ENCODE measurements at regions not wholly inside any gene's neighbourhood (a gene's known extent, or its start where the extent isn't known, plus 50 kb on each side); places are given as distances from the start of the nearest gene placed in this dataset.

DNA sequence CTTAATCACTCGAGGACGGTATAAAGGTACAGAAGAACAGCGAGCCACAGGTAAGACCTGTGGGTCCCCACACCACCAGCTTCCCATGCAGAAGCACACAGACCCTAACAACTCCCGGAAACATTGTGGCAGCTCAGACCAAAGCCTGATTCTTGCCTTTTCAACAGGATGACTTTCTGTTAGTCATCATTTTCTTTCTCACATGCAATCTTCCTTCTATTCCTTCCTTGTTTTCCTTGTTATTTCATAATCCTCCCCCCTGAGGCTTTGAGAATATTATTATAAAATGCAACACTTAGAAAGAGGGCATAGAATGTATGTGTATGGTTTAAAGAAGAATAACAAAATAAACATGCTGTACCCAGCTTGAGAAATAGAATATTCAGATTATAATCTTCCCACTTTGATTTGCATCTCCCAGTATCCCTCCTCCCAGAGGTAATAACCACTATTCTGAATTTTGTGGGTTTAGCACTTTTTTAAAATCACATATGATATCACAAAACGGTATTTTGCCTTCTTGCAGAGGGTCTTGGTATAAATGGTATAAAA, 100.9 kb downstream of the FHDC1 start:
- TF ChIP-seq EZH2 (IDR thresholded peaks at IDR 0.05; ENCODE audit: low read length, missing control alignments) = no peak
- TF ChIP-seq, protein P1, sequence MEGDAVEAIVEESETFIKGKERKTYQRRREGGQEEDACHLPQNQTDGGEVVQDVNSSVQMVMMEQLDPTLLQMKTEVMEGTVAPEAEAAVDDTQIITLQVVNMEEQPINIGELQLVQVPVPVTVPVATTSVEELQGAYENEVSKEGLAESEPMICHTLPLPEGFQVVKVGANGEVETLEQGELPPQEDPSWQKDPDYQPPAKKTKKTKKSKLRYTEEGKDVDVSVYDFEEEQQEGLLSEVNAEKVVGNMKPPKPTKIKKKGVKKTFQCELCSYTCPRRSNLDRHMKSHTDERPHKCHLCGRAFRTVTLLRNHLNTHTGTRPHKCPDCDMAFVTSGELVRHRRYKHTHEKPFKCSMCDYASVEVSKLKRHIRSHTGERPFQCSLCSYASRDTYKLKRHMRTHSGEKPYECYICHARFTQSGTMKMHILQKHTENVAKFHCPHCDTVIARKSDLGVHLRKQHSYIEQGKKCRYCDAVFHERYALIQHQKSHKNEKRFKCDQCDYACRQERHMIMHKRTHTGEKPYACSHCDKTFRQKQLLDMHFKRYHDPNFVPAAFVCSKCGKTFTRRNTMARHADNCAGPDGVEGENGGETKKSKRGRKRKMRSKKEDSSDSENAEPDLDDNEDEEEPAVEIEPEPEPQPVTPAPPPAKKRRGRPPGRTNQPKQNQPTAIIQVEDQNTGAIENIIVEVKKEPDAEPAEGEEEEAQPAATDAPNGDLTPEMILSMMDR (conservative IDR thresholded peaks at IDR 0.05 in 1 of 2, IDR thresholded peaks at IDR 0.05 in 1 of 2; ENCODE audit: low read depth in 1 of 2, low read length in 2 of 2) = no peak
